22Rv1 (cell line): ENCODE measurements at regions not wholly inside any gene's neighbourhood (a gene's known extent, or its start where the extent isn't known, plus 50 kb on each side); places are given as distances from the start of the nearest gene placed in this dataset.

Experiments used
- CTCF ChIP-seq: fragments of 450-650 bp; IDR thresholded peaks from 2 replicates; pipeline ENCODE4 v1.5.1; 2017; ENCODE audit warnings: mild to moderate bottlenecking
- ZFX ChIP-seq: fragments of 450-650 bp; IDR thresholded peaks from 2 replicates; pipeline ENCODE4 v1.6.1; 2017; ENCODE audit warnings: antibody characterized with exemption, borderline replicate concordance

- no peak for TF ChIP-seq CTCF
- TF ChIP-seq ZFX, result no peak
These were observed 292.9 kb downstream of the BTBD3 start for GRCh38 chr20:12210591-12210990.
